ENCODE measurements at regions not wholly inside any gene's neighbourhood (a gene's known extent, or its start where the extent isn't known, plus 50 kb on each side); places are given as distances from the start of the nearest gene placed in this dataset.

GRCh38 chr2:83160571-83160970, 1298.5 kb downstream of the SUCLG1 start:
- H3K9me3 ChIP-seq: no peaks in the 10 kb centered on the region
- no peak for DNase-seq
- no peak overlapping the region for H3K4me3 ChIP-seq
- intact Hi-C loops (cut with DNase I): no loop called here
- no peaks in the 10 kb centered on the region for H3K36me3 ChIP-seq
- TF ChIP-seq CTCF (IDR thresholded peaks at IDR 0.05): no peak
- H3K9ac ChIP-seq (ENCODE audit: low read depth in 2 of 2, low read length in 2 of 2): no peak overlapping the region
- H3K27ac ChIP-seq: no peak overlapping the region
- H3K4me1 ChIP-seq: no peaks in the 10 kb centered on the region
- H3K27me3 ChIP-seq: no peaks in the 10 kb centered on the region

- Histone ChIP-seq H3K27me3 (no peaks in the 10 kb centered on the region), H3K4me3 (no peak overlapping the region), H3K9ac (ENCODE audit: low read depth in 2 of 2, low read length in 2 of 2) (no peak overlapping the region), H3K36me3 (no peaks in the 10 kb centered on the region), H3K4me1 (no peaks in the 10 kb centered on the region), H3K27ac (no peak overlapping the region), H3K9me3 (no peaks in the 10 kb centered on the region)
- no peak for TF ChIP-seq CTCF (IDR thresholded peaks at IDR 0.05)
- intact Hi-C loops (cut with DNase I): no loop called here
- DNase-seq: no peak
Observed at GRCh38 chr2:83155826-83156225, 1303.3 kb downstream of the SUCLG1 start.

GRCh38 chr2:83143946-83144345, 1315.1 kb downstream of the SUCLG1 start:
- Histone ChIP-seq H3K36me3 (no peaks in the 10 kb centered on the region), H3K4me1 (no peaks in the 10 kb centered on the region), H3K9ac (ENCODE audit: low read depth in 2 of 2, low read length in 2 of 2) (no peak overlapping the region), H3K4me3 (no peak overlapping the region), H3K27ac (no peak overlapping the region), H3K9me3 (no peaks in the 10 kb centered on the region), H3K27me3 (no peaks in the 10 kb centered on the region)
- intact Hi-C loops (cut with DNase I): no loop called here
- no peak for TF ChIP-seq CTCF (IDR thresholded peaks at IDR 0.05)
- no peak for DNase-seq

DNA sequence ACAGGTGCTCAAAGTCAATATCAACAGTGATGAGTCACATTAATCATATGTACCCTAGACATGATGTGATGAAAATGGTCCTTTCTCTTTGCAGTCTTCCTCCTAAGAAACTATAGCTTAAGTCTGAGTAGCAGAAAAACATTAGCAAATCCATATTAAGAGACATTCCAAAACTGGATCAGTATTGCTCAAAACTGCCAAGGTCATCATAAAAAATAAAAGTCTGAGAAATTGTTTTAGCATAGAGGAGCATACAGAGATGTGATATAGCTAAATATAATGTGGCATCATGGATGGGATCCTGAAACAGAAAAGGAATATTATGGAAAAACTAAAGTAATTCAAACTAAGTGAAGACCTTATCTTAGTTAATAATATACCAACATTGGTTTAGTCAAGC, 1316.1 kb downstream of the SUCLG1 start:
- no peak for DNase-seq
- intact Hi-C loops (cut with DNase I): no loop called here
- no peaks in the 10 kb centered on the region for H3K27me3 ChIP-seq
- H3K27ac ChIP-seq: no peak overlapping the region
- no peak overlapping the region for H3K9ac ChIP-seq (ENCODE audit: low read depth in 2 of 2, low read length in 2 of 2)
- no peaks in the 10 kb centered on the region for H3K36me3 ChIP-seq
- no peaks in the 10 kb centered on the region for H3K4me1 ChIP-seq
- no peaks in the 10 kb centered on the region for H3K9me3 ChIP-seq
- H3K4me3 ChIP-seq: no peak overlapping the region
- no peak for TF ChIP-seq CTCF (IDR thresholded peaks at IDR 0.05)

DNA sequence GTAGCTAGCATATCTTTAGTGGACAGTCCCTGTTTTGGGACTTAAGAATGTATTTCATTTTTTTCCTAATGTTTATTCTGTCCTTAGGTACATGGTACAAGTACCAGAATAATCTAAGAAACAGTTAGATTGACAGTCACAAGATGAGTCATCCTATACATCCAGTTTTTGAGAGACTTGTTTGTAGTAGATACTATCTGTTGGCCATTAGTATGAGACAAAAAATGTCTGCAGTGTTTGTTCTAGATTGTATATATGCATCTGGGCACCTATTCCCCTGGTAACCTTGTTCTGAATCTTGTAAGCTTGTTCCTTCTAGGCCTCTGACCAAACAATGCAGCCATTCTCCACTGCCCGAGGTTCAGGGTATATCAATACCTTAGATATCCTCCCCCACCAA, 1343.5 kb downstream of the SUCLG1 start:
- no peak overlapping the region for H3K27ac ChIP-seq
- H3K9me3 ChIP-seq: no peaks in the 10 kb centered on the region
- intact Hi-C loops (cut with DNase I): no loop called here

More for the DNA sequence above, 1343.5 kb downstream of the SUCLG1 start:
- Histone ChIP-seq H3K36me3 (no peaks in the 10 kb centered on the region), H3K4me3 (no peak overlapping the region), H3K9ac (ENCODE audit: low read depth in 2 of 2, low read length in 2 of 2) (no peak overlapping the region), H3K27me3 (no peaks in the 10 kb centered on the region), H3K4me1 (no peaks in the 10 kb centered on the region)
- DNase-seq: no peak
- TF ChIP-seq CTCF (IDR thresholded peaks at IDR 0.05): no peak
